Mesendoderm (in vitro differentiated cells): ENCODE measurements at regions not wholly inside any gene's neighbourhood (a gene's known extent, or its start where the extent isn't known, plus 50 kb on each side); places are given as distances from the start of the nearest gene placed in this dataset.

Experiments used
- DNase-seq: peaks from one replicate; pipeline ENCODE4 v3.0.0; 2013
- H2AK5ac ChIP-seq: 2 replicates; pipeline ENCODE4 v1.6.1; 2013; ENCODE audit warnings: low read length, inconsistent platforms
- H2BK120ac ChIP-seq: 2 replicates; pipeline ENCODE4 v1.6.1; 2013; ENCODE audit warnings: low read depth, mild to moderate bottlenecking, low read length, moderate library complexity, mixed read lengths
- H2BK15ac ChIP-seq: replicated peaks from 2 replicates; pipeline ENCODE4 v1.6.1; 2013; ENCODE audit warnings: low read depth, mild to moderate bottlenecking, moderate library complexity
- H2BK5ac ChIP-seq: 2 replicates; pipeline ENCODE4 v1.6.1; 2013; ENCODE audit warnings: low read length, inconsistent platforms
- H3K18ac ChIP-seq: 2 replicates; pipeline ENCODE4 v1.6.1; 2013; ENCODE audit warnings: mild to moderate bottlenecking, low read length, mixed read lengths
- H3K23ac ChIP-seq: one replicate; pipeline ENCODE4 v1.6.1; 2013; ENCODE audit warnings: low read length
- H3K27ac ChIP-seq: 2 replicates; pipeline ENCODE4 v1.5.1; 2013; ENCODE audit warnings: low read depth, mild to moderate bottlenecking, inconsistent platforms, low read length, moderate library complexity
- H3K27me3 ChIP-seq: 2 replicates; pipeline ENCODE4 v1.6.1; 2013; ENCODE audit warnings: low read length, control low read depth, mild to moderate bottlenecking, inconsistent platforms; ENCODE audit not compliant: insufficient read depth, poor library complexity
- H3K36me3 ChIP-seq: 2 replicates; pipeline ENCODE4 v1.6.1; 2013; ENCODE audit warnings: low read length, inconsistent platforms; ENCODE audit not compliant: control insufficient read depth, insufficient read depth
- H3K4ac ChIP-seq: one replicate; pipeline ENCODE4 v1.6.1; 2013; ENCODE audit warnings: low read depth, mild to moderate bottlenecking, low read length, moderate library complexity
- H3K4me1 ChIP-seq: 2 replicates; pipeline ENCODE4 v1.6.1; 2013; ENCODE audit warnings: low read depth, low read length, inconsistent platforms; ENCODE audit not compliant: control insufficient read depth
- H3K4me2 ChIP-seq: 2 replicates; pipeline ENCODE4 v1.6.1; 2013; ENCODE audit warnings: low read length
- H3K4me3 ChIP-seq: 2 replicates; pipeline ENCODE4 v1.5.1; 2013; ENCODE audit warnings: mild to moderate bottlenecking, low read length
- H3K56ac ChIP-seq: one replicate; pipeline ENCODE4 v1.6.1; 2013; ENCODE audit warnings: low read length
- H3K79me1 ChIP-seq: 2 replicates; pipeline ENCODE4 v1.6.1; 2013; ENCODE audit warnings: low read length, inconsistent platforms
- H3K79me2 ChIP-seq: 2 replicates; pipeline ENCODE4 v1.6.1; 2013; ENCODE audit warnings: mild to moderate bottlenecking, low read length; ENCODE audit not compliant: control insufficient read depth, insufficient read depth
- H3K9ac ChIP-seq: 2 replicates; pipeline ENCODE4 v1.6.1; 2013; ENCODE audit warnings: low read length, inconsistent platforms
- H4K5ac ChIP-seq: one replicate; pipeline ENCODE4 v1.6.1; 2013; ENCODE audit warnings: low read length
- H4K8ac ChIP-seq: one replicate; pipeline ENCODE4 v1.6.1; 2013; ENCODE audit warnings: low read depth, mild to moderate bottlenecking, control low read depth, low read length, moderate library complexity
- WGBS: extraction: QIAGEN DNeasy Blood & Tissue Kit; methylation state at CpG from one replicate; pipeline ENCODE4 v1.1.7; 2013; ENCODE audit warnings: low lambda C conversion rate, missing lambda C conversion rate; ENCODE audit not compliant: insufficient coverage; ENCODE audit errors: extremely low coverage; 5-methylcytosine and 5-hydroxymethylcytosine counted together

- Histone ChIP-seq H3K27ac (no peak overlapping the region), H3K9ac (no peak overlapping the region), H3K27me3 (no peaks in the 10 kb centered on the region), H3K23ac (no peak overlapping the region), H3K79me2 (no peaks in the 10 kb centered on the region), H2BK120ac (no peak overlapping the region), H2BK5ac (no peak overlapping the region), H3K4ac (no peak overlapping the region), H2BK15ac (no peak overlapping the region), H4K8ac (no peak overlapping the region), H3K79me1 (no peaks in the 10 kb centered on the region), H3K18ac (no peak overlapping the region), H3K4me3 (no peak overlapping the region), H3K56ac (no peak overlapping the region), H3K4me1 (no peaks in the 10 kb centered on the region), H3K36me3 (no peaks in the 10 kb centered on the region), H3K4me2 (no peak overlapping the region), H4K5ac (no peak overlapping the region), H2AK5ac (no peak overlapping the region)
- no peak for DNase-seq
- WGBS: no CpG with 5 or more reads among the region's 7 CpGs
These were observed 138.9 kb upstream of the LINGO1 start for GRCh38 chr15:77771616-77772015.

GRCh38 chr15:77769700-77770099, 137.0 kb upstream of the LINGO1 start:
- H3K4me2 ChIP-seq: no peak overlapping the region

GRCh38 chr15:77768521-77769078, 135.9 kb upstream of the LINGO1 start:
- DNase-seq: no peak
- no peak overlapping the region for H3K23ac ChIP-seq
- H3K79me2 ChIP-seq: no peaks in the 10 kb centered on the region
- no peak overlapping the region for H3K27ac ChIP-seq
- H3K18ac ChIP-seq: no peak overlapping the region
- H2BK5ac ChIP-seq: no peak overlapping the region
- no peak overlapping the region for H3K9ac ChIP-seq
- no peak overlapping the region for H2BK15ac ChIP-seq
- no peak overlapping the region for H3K4me3 ChIP-seq
- no peak overlapping the region for H4K8ac ChIP-seq
- WGBS: no CpG with 5 or more reads among the region's 7 CpGs
- no peaks in the 10 kb centered on the region for H3K79me1 ChIP-seq
- H3K4me1 ChIP-seq: no peaks in the 10 kb centered on the region
- H3K4ac ChIP-seq: no peak overlapping the region
- no peak overlapping the region for H2BK120ac ChIP-seq
- no peak overlapping the region for H4K5ac ChIP-seq
- H3K56ac ChIP-seq: no peak overlapping the region
- H3K36me3 ChIP-seq: no peaks in the 10 kb centered on the region
- no peak overlapping the region for H2AK5ac ChIP-seq
- no peaks in the 10 kb centered on the region for H3K27me3 ChIP-seq
- no peak overlapping the region for H3K4me2 ChIP-seq

More at GRCh38 chr15:77769700-77770099, 137.0 kb upstream of the LINGO1 start:
- Histone ChIP-seq H3K4ac (no peak overlapping the region), H2BK5ac (no peak overlapping the region), H3K79me1 (no peaks in the 10 kb centered on the region), H4K5ac (no peak overlapping the region), H2BK15ac (no peak overlapping the region), H3K56ac (no peak overlapping the region), H3K23ac (no peak overlapping the region), H3K4me3 (no peak overlapping the region), H3K18ac (no peak overlapping the region), H2BK120ac (no peak overlapping the region), H2AK5ac (no peak overlapping the region), H3K27ac (no peak overlapping the region), H3K4me1 (no peaks in the 10 kb centered on the region), H3K36me3 (no peaks in the 10 kb centered on the region), H3K9ac (no peak overlapping the region), H3K79me2 (no peaks in the 10 kb centered on the region), H3K27me3 (no peaks in the 10 kb centered on the region), H4K8ac (no peak overlapping the region)
- DNase-seq: no peak
- WGBS: no CpG with 5 or more reads among the region's 7 CpGs

GRCh38 chr15:77768107-77768506, 135.4 kb upstream of the LINGO1 start:
- no peak overlapping the region for H3K4me2 ChIP-seq
- H4K5ac ChIP-seq: no peak overlapping the region
- no peak overlapping the region for H4K8ac ChIP-seq
- no peak overlapping the region for H3K18ac ChIP-seq
- H3K36me3 ChIP-seq: no peaks in the 10 kb centered on the region
- no peak overlapping the region for H3K4ac ChIP-seq
- H3K56ac ChIP-seq: no peak overlapping the region
- no peak overlapping the region for H2BK15ac ChIP-seq
- no peaks in the 10 kb centered on the region for H3K27me3 ChIP-seq
- no peak overlapping the region for H2BK120ac ChIP-seq
- no CpG with 5 or more reads among the region's 5 CpGs for WGBS
- H2AK5ac ChIP-seq: no peak overlapping the region
- DNase-seq: no peak
- H2BK5ac ChIP-seq: no peak overlapping the region
- no peak overlapping the region for H3K4me3 ChIP-seq
- H3K9ac ChIP-seq: no peak overlapping the region
- H3K27ac ChIP-seq: no peak overlapping the region
- no peaks in the 10 kb centered on the region for H3K79me2 ChIP-seq
- H3K79me1 ChIP-seq: no peaks in the 10 kb centered on the region
- no peak overlapping the region for H3K23ac ChIP-seq
- no peaks in the 10 kb centered on the region for H3K4me1 ChIP-seq

- H2AK5ac ChIP-seq: no peak overlapping the region
- H3K27ac ChIP-seq: no peak overlapping the region
- no peak for DNase-seq
- no peaks in the 10 kb centered on the region for H3K79me2 ChIP-seq
- H3K9ac ChIP-seq: no peak overlapping the region
- no peak overlapping the region for H4K8ac ChIP-seq
- H3K4ac ChIP-seq: no peak overlapping the region
- H2BK15ac ChIP-seq: no peak overlapping the region
- no peak overlapping the region for H2BK120ac ChIP-seq
- H3K18ac ChIP-seq: no peak overlapping the region
- no peak overlapping the region for H3K4me3 ChIP-seq
- no peak overlapping the region for H2BK5ac ChIP-seq
- H3K79me1 ChIP-seq: no peaks in the 10 kb centered on the region
- no peaks in the 10 kb centered on the region for H3K36me3 ChIP-seq
- H4K5ac ChIP-seq: no peak overlapping the region
- no CpG with 5 or more reads among the region's 4 CpGs for WGBS
- no peaks in the 10 kb centered on the region for H3K27me3 ChIP-seq
- H3K4me2 ChIP-seq: no peak overlapping the region
- H3K23ac ChIP-seq: no peak overlapping the region
- H3K4me1 ChIP-seq: no peaks in the 10 kb centered on the region
- H3K56ac ChIP-seq: no peak overlapping the region
These were observed 131.4 kb upstream of the LINGO1 start for GRCh38 chr15:77764095-77764494.

- no CpG with 5 or more reads among the region's 15 CpGs for WGBS
- Histone ChIP-seq H2BK120ac (no peak overlapping the region), H4K5ac (no peak overlapping the region), H3K4me2 (no peak overlapping the region), H3K27me3 (no peaks in the 10 kb centered on the region), H3K9ac (no peak overlapping the region), H3K79me1 (no peaks in the 10 kb centered on the region), H3K18ac (no peak overlapping the region), H3K4me3 (no peak overlapping the region), H4K8ac (no peak overlapping the region), H2BK5ac (no peak overlapping the region), H3K79me2 (no peaks in the 10 kb centered on the region), H2BK15ac (no peak overlapping the region), H2AK5ac (no peak overlapping the region), H3K4ac (no peak overlapping the region), H3K56ac (no peak overlapping the region), H3K4me1 (no peaks in the 10 kb centered on the region), H3K23ac (no peak overlapping the region), H3K36me3 (no peaks in the 10 kb centered on the region), H3K27ac (no peak overlapping the region)
- no peak for DNase-seq
These were observed 130.1 kb upstream of the LINGO1 start for GRCh38 chr15:77762747-77763355.
